K562 (cell line): ENCODE measurements at regions not wholly inside any gene's neighbourhood (a gene's known extent, or its start where the extent isn't known, plus 50 kb on each side); places are given as distances from the start of the nearest gene placed in this dataset.

Experiments
- AFF4 ChIP-seq: sonication (generic); formaldehyde crosslinking; IDR thresholded peaks from 2 replicates; pipeline ENCODE4 v1.8.0; 2023; ENCODE audit warnings: mild to moderate bottlenecking, missing genetic modification reagents
- CBX1 ChIP-seq: sonication (generic); IDR thresholded peaks from 2 replicates; pipeline ENCODE4 v1.6.1; 2016; ENCODE audit warnings: antibody characterized with exemption, low read depth, mild to moderate bottlenecking
- HDGF ChIP-seq: fragments of 450-650 bp; IDR thresholded peaks from 2 replicates; pipeline ENCODE4 v1.6.1; 2016
- RBM25 ChIP-seq: fragments of 200-400 bp; formaldehyde crosslinking; IDR thresholded peaks from 2 replicates; pipeline ENCODE4 v1.6.1; 2018; ENCODE audit warnings: low read length, low read depth, moderate library complexity; ENCODE audit not compliant: severe bottlenecking
- RCOR1 ChIP-seq, 2 experiments: IDR thresholded peaks; 2 replicates each; pipeline ENCODE4 v1.6.1; 2012; ENCODE audit warnings: low read depth in 2 of 2, low read length in 2 of 2, borderline replicate concordance in 1 of 2, improper control_type of control experiment in 1 of 2
- TEAD4 ChIP-seq, 2 experiments: sonication (generic) in 1 of 2; formaldehyde crosslinking in 1 of 2; IDR thresholded peaks; 2 replicates each; pipeline versions ENCODE4 v1.6.1 to v1.8.0; 2012 to 2022; ENCODE audit warnings: borderline replicate concordance in 1 of 2, inconsistent platforms in 1 of 2, low read length in 1 of 2, mild to moderate bottlenecking in 1 of 2, missing genetic modification reagents in 1 of 2
- ZBTB49 ChIP-seq: sonication (generic); formaldehyde crosslinking; IDR thresholded peaks from 2 replicates; pipeline ENCODE4 v1.8.0; 2022; ENCODE audit warnings: missing genetic modification reagents, mild to moderate bottlenecking, borderline replicate concordance

GRCh38 chr9:129490583-129491486 lies 130.1 kb downstream of the C9orf50 start (continued):
- TF ChIP-seq ZBTB49 (0 out of 2 replicates have a peak, but pooled peaks have one; percentile 16), RBM25 (peak; percentile 90), RCOR1 (IDR thresholded peaks at IDR 0.05; ENCODE audit: borderline replicate concordance in 1 of 2, low read depth in 2 of 2, low read length in 2 of 2) (peak in 1 of 2 experiments; percentile 49; a peak in 1 of 4 replicates), HDGF (0 out of 2 replicates have a peak, but pooled peaks have one; percentile 11), CBX1 (peak; percentile 65; the same call in 1 of the 2 replicates), AFF4 (CRISPR knock-in tag) (peak; percentile 16; the same call in 1 of the 2 replicates), TEAD4 (IDR thresholded peaks at IDR 0.05; ENCODE audit: low read length) (no peak), TEAD4 (CRISPR knock-in tag; IDR thresholded peaks at IDR 0.05; ENCODE audit: borderline replicate concordance) (no peak)
- TF ChIP-seq, all 486 proteins: peak for 18
